IMR-90 (cell line): ENCODE measurements at regions not wholly inside any gene's neighbourhood (a gene's known extent, or its start where the extent isn't known, plus 50 kb on each side); places are given as distances from the start of the nearest gene placed in this dataset.

Source experiments
- ATAC-seq: fragments of 200-7000 bp; cut with Tn5 transposase; 2 replicates; pipeline ENCODE4 v1.9.1; 2020; ENCODE audit warnings: low read depth, mild to moderate bottlenecking, moderate library complexity
- BruUV-seq: library from RNA; stranded (reverse); fragments of 400-500 nt; replicated peaks from 2 replicates; lab custom pipeline; 2021; lab: Mats Ljungman, UMichigan
- CTCF ChIA-PET: fragments of 300-600 bp; formaldehyde crosslinking; extraction: SDS; loops from one replicate; lab custom pipeline; 2021; ENCODE audit warnings: antibody characterized with exemption; lab: Yijun Ruan, JAX
- POLR2A ChIA-PET: fragments of 300-600 bp; sonication (Branson Sonifier 250); formaldehyde crosslinking; loops from one replicate; lab custom pipeline; 2022; ENCODE audit warnings: antibody characterized with exemption; ENCODE audit not compliant: unreplicated experiment; lab: Charles Lee
- DNase-seq: peaks from one replicate; pipeline ENCODE4 v3.0.0; 2013
- H2AFZ ChIP-seq: replicated peaks from 2 replicates; pipeline ENCODE3; 2013; ENCODE audit warnings: low read length, mild to moderate bottlenecking; ENCODE audit not compliant: poor library complexity
- H2AK5ac ChIP-seq: 2 replicates; pipeline ENCODE4 v1.6.1; 2013; ENCODE audit warnings: low read depth, low read length, inconsistent platforms
- H2AK9ac ChIP-seq: replicated peaks from 2 replicates; pipeline ENCODE3; 2013; ENCODE audit warnings: mild to moderate bottlenecking, low read depth, low read length, moderate library complexity; ENCODE audit not compliant: poor library complexity
- H2BK120ac ChIP-seq: 2 replicates; pipeline ENCODE4 v1.6.1; 2013; ENCODE audit warnings: low read depth, low read length, inconsistent platforms
- H2BK15ac ChIP-seq: 3 replicates; pipeline ENCODE4 v1.6.1; 2013; ENCODE audit warnings: low read depth, low read length, inconsistent platforms
- H2BK20ac ChIP-seq: 2 replicates; pipeline ENCODE4 v1.6.1; 2013; ENCODE audit warnings: low read depth, mild to moderate bottlenecking, inconsistent platforms, low read length, moderate library complexity
- H2BK5ac ChIP-seq: 2 replicates; pipeline ENCODE4 v1.6.1; 2013; ENCODE audit warnings: mild to moderate bottlenecking, low read depth, low read length, inconsistent platforms; ENCODE audit not compliant: poor library complexity, severe bottlenecking
- H3K14ac ChIP-seq: replicated peaks from 2 replicates; pipeline ENCODE4 v1.6.1; 2013; ENCODE audit warnings: low read depth, low read length, inconsistent platforms
- H3K18ac ChIP-seq: 2 replicates; pipeline ENCODE4 v1.6.1; 2013; ENCODE audit warnings: low read depth, low read length, control low read depth
- H3K23ac ChIP-seq: 2 replicates; pipeline ENCODE4 v1.6.1; 2013; ENCODE audit warnings: low read depth, low read length, inconsistent platforms
- H3K27ac ChIP-seq: 2 replicates; pipeline ENCODE4 v1.5.1; 2013; ENCODE audit warnings: mild to moderate bottlenecking, control low read depth, low read length; ENCODE audit not compliant: insufficient read depth
- H3K27me3 ChIP-seq: 2 replicates; pipeline ENCODE4 v1.6.1; 2013; ENCODE audit warnings: low read length; ENCODE audit not compliant: control insufficient read depth, insufficient read depth
- H3K36me3 ChIP-seq: 2 replicates; pipeline ENCODE4 v1.6.1; 2013; ENCODE audit warnings: low read length, mixed read lengths; ENCODE audit not compliant: control insufficient read depth, insufficient read depth
- H3K4ac ChIP-seq: 2 replicates; pipeline ENCODE4 v1.6.1; 2013; ENCODE audit warnings: low read depth, low read length, inconsistent platforms
- H3K4me1 ChIP-seq: 2 replicates; pipeline ENCODE4 v1.6.1; 2013; ENCODE audit warnings: low read length, mixed read lengths; ENCODE audit not compliant: control insufficient read depth, insufficient read depth
- H3K4me2 ChIP-seq: 2 replicates; pipeline ENCODE4 v1.6.1; 2013; ENCODE audit warnings: low read depth, mild to moderate bottlenecking, control low read depth, low read length, moderate library complexity
- H3K4me3 ChIP-seq: 2 replicates; pipeline ENCODE4 v1.5.1; 2013; ENCODE audit warnings: low read depth, mild to moderate bottlenecking, control low read depth, low read length, moderate library complexity; ENCODE audit not compliant: insufficient read depth
- H3K56ac ChIP-seq: 2 replicates; pipeline ENCODE4 v1.6.1; 2013; ENCODE audit warnings: low read length, inconsistent platforms; ENCODE audit not compliant: insufficient read depth; ENCODE audit errors: extremely low read depth
- H3K79me1 ChIP-seq, 2 experiments: 2 replicates each; pipeline ENCODE4 v1.6.1; 2013; ENCODE audit warnings: low read length in 2 of 2, inconsistent platforms in 1 of 2, low read depth in 1 of 2
- H3K9ac ChIP-seq: 2 replicates; pipeline ENCODE4 v1.6.1; 2013; ENCODE audit warnings: low read depth, low read length, control low read depth
- H3K9me1 ChIP-seq: 2 replicates; pipeline ENCODE4 v1.6.1; 2013; ENCODE audit warnings: low read length, inconsistent platforms; ENCODE audit not compliant: insufficient read depth
- H3K9me3 ChIP-seq: 2 replicates; pipeline ENCODE4 v1.6.1; 2013; ENCODE audit warnings: low read length; ENCODE audit not compliant: control insufficient read depth, insufficient read depth
- H4K20me1 ChIP-seq: 2 replicates; pipeline ENCODE4 v1.6.1; 2013; ENCODE audit warnings: low read length, inconsistent platforms; ENCODE audit not compliant: insufficient read depth
- H4K5ac ChIP-seq: 2 replicates; pipeline ENCODE4 v1.6.1; 2013; ENCODE audit warnings: mild to moderate bottlenecking, low read depth, low read length, control low read depth
- H4K8ac ChIP-seq, 2 experiments: 2 replicates each; pipeline ENCODE4 v1.6.1; 2013; ENCODE audit warnings: low read depth in 2 of 2, low read length in 2 of 2, control low read depth in 1 of 2, inconsistent platforms in 1 of 2
- H4K91ac ChIP-seq: 2 replicates; pipeline ENCODE4 v1.6.1; 2013; ENCODE audit warnings: low read depth, low read length, inconsistent platforms; ENCODE audit not compliant: insufficient read depth
- MAFK ChIP-seq: IDR thresholded peaks from 2 replicates; pipeline ENCODE4 v1.6.1; 2012; ENCODE audit warnings: low read depth, low read length, improper control_type of control experiment
- USF2 ChIP-seq: fragments of 150-350 bp; IDR thresholded peaks from 2 replicates; pipeline ENCODE4 v1.6.1; 2017; ENCODE audit warnings: mild to moderate bottlenecking, antibody characterized with exemption, low read length, low read depth
- WGBS, 2 experiments: methylation state at CpG; one replicate each; pipeline versions ENCODE4 v1.1.5 to v1.1.7; 2013; ENCODE audit warnings: missing lambda C conversion rate in 2 of 2; ENCODE audit not compliant: insufficient read length in 1 of 2; ENCODE audit errors: extremely low coverage in 2 of 2; 5-methylcytosine and 5-hydroxymethylcytosine counted together
- dilution Hi-C: fragments of 300-500 bp; cut with HindIII; formaldehyde crosslinking; loops from one replicate; pipeline ENCODE4 v1.14.3; 2018; ENCODE audit warnings: low sequenced_read_pairs; ENCODE audit not compliant: unreplicated experiment
- in situ Hi-C: fragments of 300-500 bp; cut with MboI; formaldehyde crosslinking; loops from 3 replicates; pipeline ENCODE4 v1.14.3; 2019; ENCODE audit warnings: low sequenced_read_pairs, inconsistent platforms, mixed read lengths
- intact Hi-C: fragments of 100-400 bp; cut with micrococcal nuclease; formaldehyde crosslinking; loops from 2 replicates; pipeline ENCODE4 v1.10.0; 2022

DNA sequence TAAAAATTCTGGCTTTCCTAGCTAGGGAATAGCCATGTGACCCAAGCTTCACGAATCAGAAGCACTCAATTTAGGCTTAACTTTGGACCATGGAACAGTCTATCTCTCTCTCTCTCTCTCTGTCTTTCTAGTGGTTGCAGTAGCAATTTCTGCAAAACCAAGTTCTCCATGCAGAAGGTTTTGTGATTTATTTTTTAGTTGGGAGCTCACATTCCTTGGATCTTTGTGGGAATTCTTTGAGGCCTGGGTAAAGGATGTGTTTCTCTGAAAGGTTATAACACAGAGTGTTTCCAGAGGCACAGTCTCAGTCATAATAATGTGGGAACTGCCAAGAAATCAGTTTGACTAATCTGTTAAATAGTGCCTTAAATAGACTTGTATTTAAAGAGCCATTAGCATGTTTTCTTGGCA lies 112.3 kb upstream of the COL11A1 start:
- H3K79me1 ChIP-seq, result no peaks in the 10 kb centered on the region
- POLR2A ChIA-PET, result interaction anchor here (0.6 kb wide), 1 partner anchor 10 kb away, joined by 3 read pairs; no protein-coding TSS in a partner anchor
- TF ChIP-seq USF2 (peak; percentile 68), MAFK (no peak)
- peak overlapping the region; percentile 50; the same call in 1 of the 2 replicates for H3K4me2 ChIP-seq
- no peak overlapping the region for H2BK5ac ChIP-seq
- H3K9me1 ChIP-seq, result no peaks in the 10 kb centered on the region
- no peak overlapping the region for H4K91ac ChIP-seq
- intact Hi-C loops, result no loop called here
- no peaks in the 10 kb centered on the region for H3K9me3 ChIP-seq
- no peak overlapping the region for H3K56ac ChIP-seq
- H2BK120ac ChIP-seq, result no peak overlapping the region
- no peaks in the 10 kb centered on the region for H3K36me3 ChIP-seq
- H2AK5ac ChIP-seq, result no peak overlapping the region
- no peak overlapping the region for H3K9ac ChIP-seq
- no peak overlapping the region; the same call in 1 of the 2 replicates for H3K18ac ChIP-seq
- no peak overlapping the region for H3K4ac ChIP-seq
- H3K27me3 ChIP-seq, result no peaks in the 10 kb centered on the region
- no TSS peak for BruUV-seq
- no peak overlapping the region for H2BK20ac ChIP-seq
- peak; percentile 69 for DNase-seq
- in situ Hi-C loops, result no loop called here
- CTCF ChIA-PET, result no interaction called here
- H3K4me1 ChIP-seq, result no peaks in the 10 kb centered on the region
- no peak overlapping the region for H3K4me3 ChIP-seq
- no peak overlapping the region for H2AK9ac ChIP-seq
- ATAC-seq, result peak; percentile 42
- H2BK15ac ChIP-seq, result no peak overlapping the region
- H3K27ac ChIP-seq, result no peak overlapping the region
- H4K5ac ChIP-seq, result no peak overlapping the region
- H4K8ac ChIP-seq, result no peak overlapping the region
- dilution Hi-C loops, result no loop called here
- WGBS, 2 experiments, result no CpG with 5 or more reads among the region's 1 CpG
- H3K14ac ChIP-seq, result no peak overlapping the region
- H4K20me1 ChIP-seq, result no peaks in the 10 kb centered on the region
- no peak overlapping the region for H3K23ac ChIP-seq
- H2AFZ ChIP-seq, result no peak overlapping the region
